Kidney (tissue), 13 donors: ENCODE measurements at regions not wholly inside any gene's neighbourhood (a gene's known extent, or its start where the extent isn't known, plus 50 kb on each side); places are given as distances from the start of the nearest gene placed in this dataset.

Experiments
- DNase-seq, 5 donors: peaks; one replicate each; pipeline ENCODE4 v3.0.0-alpha.2; 2013 to 2020
- FAIRE-seq: peaks from 2 replicates; lab custom pipeline; 2012; peaks lifted over from hg19 to GRCh38; lab: Jason Lieb, UNC
- H3K27ac ChIP-seq, 2 donors: one replicate each; pipeline ENCODE4 v1.7.0; 2013; ENCODE audit warnings: low read depth in 2 of 2, low read length in 2 of 2, inconsistent platforms in 1 of 2
- H3K27me3 ChIP-seq: one replicate; pipeline ENCODE4 v1.7.1; 2013; ENCODE audit warnings: low read length, inconsistent platforms; ENCODE audit not compliant: control insufficient read depth, insufficient read depth
- H3K36me3 ChIP-seq, 3 donors: one replicate each; pipeline versions ENCODE4 v1.7.0 to v1.7.1; 2013; ENCODE audit warnings: low read length in 3 of 3, control low read depth in 1 of 3, inconsistent platforms in 1 of 3; ENCODE audit not compliant: insufficient read depth in 3 of 3, control insufficient read depth in 2 of 3
- H3K4me1 ChIP-seq, 3 donors: one replicate each; pipeline versions ENCODE4 v1.7.0 to v1.7.1; 2013; ENCODE audit warnings: low read length in 3 of 3, inconsistent platforms in 1 of 3, low read depth in 1 of 3; ENCODE audit not compliant: control insufficient read depth in 2 of 3, insufficient read depth in 2 of 3
- H3K4me3 ChIP-seq, 3 donors: one replicate each; pipeline versions ENCODE4 v1.7.0 to v1.8.1; 2013; ENCODE audit warnings: low read length in 3 of 3, control low read depth in 1 of 3, inconsistent platforms in 1 of 3
- H3K9ac ChIP-seq, 3 donors: one replicate each; pipeline versions ENCODE4 v1.7.0 to v1.7.1; 2013; ENCODE audit warnings: low read length in 3 of 3, control low read depth in 1 of 3, inconsistent platforms in 1 of 3
- H3K9me3 ChIP-seq, 3 donors: one replicate each; pipeline versions ENCODE4 v1.7.0 to v1.7.1; 2013; ENCODE audit warnings: low read length in 3 of 3, control low read depth in 1 of 3, inconsistent platforms in 1 of 3; ENCODE audit not compliant: control insufficient read depth in 2 of 3, insufficient read depth in 1 of 3
- CTCF ChIP-seq: IDR thresholded peaks from 3 replicates; pipeline ENCODE4 v1.5.1; 2012; ENCODE audit warnings: mild to moderate bottlenecking, moderate library complexity, borderline replicate concordance; ENCODE audit not compliant: insufficient read depth; ENCODE audit errors: extremely low read depth
- intact Hi-C: fragments of 100-400 bp; cut with DNase I; formaldehyde crosslinking; loops from one replicate; pipeline ENCODE4 v1.11.1; 2022
- donor health status: control.
- donor health status: control.
- donor health status: control.
- donor health status: control.
- donor health status: control.
- donor health status: DM: yes; HTN: yes; CAD: no.
- donor health status: Normal renal cell carcinoma (clear cell type).

GRCh38 chr10:78948621-78949030, 120.1 kb upstream of the ZMIZ1 start:
- intact Hi-C loops = no loop called here
- Histone ChIP-seq H3K4me3 (no peak overlapping the region), H3K4me1 (peaks cover 0 to 3% (median 3%) of the 10 kb centered on the region in 3 donors), H3K9ac (no peak overlapping the region), H3K27me3 (no peaks in the 10 kb centered on the region), H3K9me3 (no peaks in the 10 kb centered on the region), H3K27ac (no peak overlapping the region), H3K36me3 (no peaks in the 10 kb centered on the region)
- no peak for FAIRE-seq
- TF ChIP-seq CTCF = no peak
- DNase-seq = no peak

- H3K27me3 ChIP-seq = no peaks in the 10 kb centered on the region
- no peaks in the 10 kb centered on the region for H3K9me3 ChIP-seq
- intact Hi-C loops = no loop called here
- no peak overlapping the region for H3K4me3 ChIP-seq
- DNase-seq (no peak), FAIRE-seq (no peak)
- TF ChIP-seq CTCF = no peak
- H3K27ac ChIP-seq = no peak overlapping the region
- no peak overlapping the region for H3K9ac ChIP-seq
- no peaks in the 10 kb centered on the region for H3K4me1 ChIP-seq
- H3K36me3 ChIP-seq = no peaks in the 10 kb centered on the region
Measured at GRCh38 chr10:78950656-78951587, 117.8 kb upstream of the ZMIZ1 start.

- no peaks in the 10 kb centered on the region for H3K4me1 ChIP-seq
- DNase-seq = no peak
- no peak overlapping the region for H3K9ac ChIP-seq
- FAIRE-seq = no peak
- no peaks in the 10 kb centered on the region for H3K36me3 ChIP-seq
- H3K27me3 ChIP-seq = no peaks in the 10 kb centered on the region
- intact Hi-C loops = no loop called here
- H3K9me3 ChIP-seq = no peaks in the 10 kb centered on the region
- no peak for TF ChIP-seq CTCF
- H3K4me3 ChIP-seq = no peak overlapping the region
- H3K27ac ChIP-seq = no peak overlapping the region
Measured at GRCh38 chr10:78952030-78952429, 116.7 kb upstream of the ZMIZ1 start.
